ENCODE measurements at regions not wholly inside any gene's neighbourhood (a gene's known extent, or its start where the extent isn't known, plus 50 kb on each side); places are given as distances from the start of the nearest gene placed in this dataset.

- peaks cover 2 to 7% of the 10 kb centered on the region in 2 donors for H3K9me3 Mint-ChIP-seq
- no peak overlapping the region for H3K4me3 Mint-ChIP-seq
- peaks cover 5% of the 10 kb centered on the region for H3K27me3 Mint-ChIP-seq (ENCODE audit: low read depth)
- peaks cover 23% of the 10 kb centered on the region for H3K4me1 Mint-ChIP-seq (ENCODE audit: low read depth)
- ATAC-seq (replicated peaks in 1 of 2) (no peak), DNase-seq (no peak)
- peaks cover 5 to 6% of the 10 kb centered on the region in 2 donors for H3K36me3 Mint-ChIP-seq (ENCODE audit: insufficient read depth in 2 of 2)
- H3K27ac Mint-ChIP-seq, result no peak overlapping the region
Observed at GRCh38 chr10:4130685-4131084, 345.7 kb upstream of the KLF6 start.

- H3K27ac Mint-ChIP-seq, result no peak overlapping the region
Observed at GRCh38 chr10:4129866-4130477, 345.0 kb upstream of the KLF6 start.

GRCh38 chr10:4127518-4128315 lies 342.7 kb upstream of the KLF6 start:
- ATAC-seq (replicated peaks in 1 of 2) (peak; percentile 14 to 54), DNase-seq (peak in 1 of 2 donors; percentile 31)
- no peak overlapping the region for H3K27ac Mint-ChIP-seq
- peaks cover 5% of the 10 kb centered on the region for H3K27me3 Mint-ChIP-seq (ENCODE audit: low read depth)
- H3K9me3 Mint-ChIP-seq, result peaks cover 6 to 9% of the 10 kb centered on the region in 2 donors
- H3K36me3 Mint-ChIP-seq (ENCODE audit: insufficient read depth in 2 of 2), result peaks cover 9 to 10% of the 10 kb centered on the region in 2 donors
- no peak overlapping the region for H3K4me3 Mint-ChIP-seq
- H3K4me1 Mint-ChIP-seq (ENCODE audit: low read depth), result peaks cover 11% of the 10 kb centered on the region

More at GRCh38 chr10:4129866-4130477, 345.0 kb upstream of the KLF6 start:
- H3K27me3 Mint-ChIP-seq (ENCODE audit: low read depth), result peaks cover 5% of the 10 kb centered on the region
- no peak for DNase-seq
- ATAC-seq (replicated peaks in 1 of 2), result no peak
- peaks cover 6 to 7% of the 10 kb centered on the region in 2 donors for H3K36me3 Mint-ChIP-seq (ENCODE audit: insufficient read depth in 2 of 2)
- H3K9me3 Mint-ChIP-seq, result peaks cover 3 to 9% of the 10 kb centered on the region in 2 donors
- no peak overlapping the region for H3K4me3 Mint-ChIP-seq
- peaks cover 16% of the 10 kb centered on the region for H3K4me1 Mint-ChIP-seq (ENCODE audit: low read depth)

- ATAC-seq (replicated peaks in 1 of 2) (no peak), DNase-seq (no peak)
- Mint-ChIP-seq H3K4me3 (no peak overlapping the region), H3K4me1 (ENCODE audit: low read depth) (peaks cover 20% of the 10 kb centered on the region), H3K36me3 (ENCODE audit: insufficient read depth in 2 of 2) (peaks cover 9 to 10% of the 10 kb centered on the region in 2 donors), H3K27me3 (ENCODE audit: low read depth) (peaks cover 5% of the 10 kb centered on the region), H3K27ac (no peak overlapping the region), H3K9me3 (peaks cover 6 to 9% of the 10 kb centered on the region in 2 donors)
Observed at GRCh38 chr10:4125776-4126175, 340.8 kb upstream of the KLF6 start.

- peaks cover 6 to 11% of the 10 kb centered on the region in 2 donors for H3K9me3 Mint-ChIP-seq
- peak overlapping the region; percentile 63 to 71 for H3K4me3 Mint-ChIP-seq
- H3K27ac Mint-ChIP-seq, result no peak overlapping the region
- DNase-seq (no peak), ATAC-seq (replicated peaks in 1 of 2) (peak; percentile 18 to 62)
- peaks cover 9% of the 10 kb centered on the region for H3K4me1 Mint-ChIP-seq (ENCODE audit: low read depth)
- H3K27me3 Mint-ChIP-seq (ENCODE audit: low read depth), result peaks cover 12% of the 10 kb centered on the region
- peaks cover 11 to 12% of the 10 kb centered on the region in 2 donors for H3K36me3 Mint-ChIP-seq (ENCODE audit: insufficient read depth in 2 of 2)
Observed at GRCh38 chr10:4121502-4122380, 336.7 kb upstream of the KLF6 start.

- H3K27me3 Mint-ChIP-seq (ENCODE audit: low read depth), result peaks cover 14% of the 10 kb centered on the region
- no peak for DNase-seq
- H3K4me1 Mint-ChIP-seq (ENCODE audit: low read depth), result peaks cover 9% of the 10 kb centered on the region
- peak in 1 of 2 donors; percentile 51 for ATAC-seq (replicated peaks in 1 of 2)
- no peak overlapping the region for H3K27ac Mint-ChIP-seq
- H3K36me3 Mint-ChIP-seq (ENCODE audit: insufficient read depth in 2 of 2), result peaks cover 9% of the 10 kb centered on the region in 2 donors
- H3K9me3 Mint-ChIP-seq, result peaks cover 4 to 9% of the 10 kb centered on the region in 2 donors
- H3K4me3 Mint-ChIP-seq, result no peak overlapping the region
Observed at GRCh38 chr10:4120096-4120853, 335.3 kb upstream of the KLF6 start.

- no peak for ATAC-seq (replicated peaks in 1 of 2)
- Mint-ChIP-seq H3K27ac (no peak overlapping the region), H3K27me3 (ENCODE audit: low read depth) (peaks cover 14% of the 10 kb centered on the region), H3K4me1 (ENCODE audit: low read depth) (peaks cover 9% of the 10 kb centered on the region), H3K4me3 (no peak overlapping the region), H3K9me3 (peaks cover 7 to 9% of the 10 kb centered on the region in 2 donors), H3K36me3 (ENCODE audit: insufficient read depth in 2 of 2) (peaks cover 4 to 9% of the 10 kb centered on the region in 2 donors)
- no peak for DNase-seq
Observed at GRCh38 chr10:4119107-4119506, 334.1 kb upstream of the KLF6 start.

GRCh38 chr10:4117604-4118003 lies 332.6 kb upstream of the KLF6 start:
- H3K4me1 Mint-ChIP-seq (ENCODE audit: low read depth), result peaks cover 9% of the 10 kb centered on the region
- peaks cover 14% of the 10 kb centered on the region for H3K27me3 Mint-ChIP-seq (ENCODE audit: low read depth)
- H3K36me3 Mint-ChIP-seq (ENCODE audit: insufficient read depth in 2 of 2), result peaks cover 4 to 9% of the 10 kb centered on the region in 2 donors
- no peak overlapping the region for H3K27ac Mint-ChIP-seq
- no peak overlapping the region for H3K4me3 Mint-ChIP-seq
- DNase-seq (no peak), ATAC-seq (replicated peaks in 1 of 2) (no peak)
- H3K9me3 Mint-ChIP-seq, result peaks cover 7 to 9% of the 10 kb centered on the region in 2 donors

- H3K4me3 Mint-ChIP-seq, result no peak overlapping the region
- H3K36me3 Mint-ChIP-seq (ENCODE audit: insufficient read depth in 2 of 2), result peaks cover 3 to 9% of the 10 kb centered on the region in 2 donors
- H3K4me1 Mint-ChIP-seq (ENCODE audit: low read depth), result no peaks in the 10 kb centered on the region
- H3K9me3 Mint-ChIP-seq, result peaks cover 5 to 7% of the 10 kb centered on the region in 2 donors
- DNase-seq (no peak), ATAC-seq (replicated peaks in 1 of 2) (no peak)
- H3K27me3 Mint-ChIP-seq (ENCODE audit: low read depth), result peaks cover under 1% of the 10 kb centered on the region
- H3K27ac Mint-ChIP-seq, result no peak overlapping the region
Observed at GRCh38 chr10:4111643-4112042, 326.6 kb upstream of the KLF6 start.

- Mint-ChIP-seq H3K4me3 (no peak overlapping the region), H3K27ac (no peak overlapping the region), H3K4me1 (ENCODE audit: low read depth) (no peaks in the 10 kb centered on the region), H3K36me3 (ENCODE audit: insufficient read depth in 2 of 2) (peaks cover 0 to 2% of the 10 kb centered on the region in 2 donors), H3K27me3 (ENCODE audit: low read depth) (no peaks in the 10 kb centered on the region), H3K9me3 (peaks cover 0 to 2% of the 10 kb centered on the region in 2 donors)
- ATAC-seq (replicated peaks in 1 of 2) (no peak), DNase-seq (no peak)
Observed at GRCh38 chr10:4109469-4109868, 324.5 kb upstream of the KLF6 start.

GRCh38 chr10:4108693-4109092 lies 323.7 kb upstream of the KLF6 start:
- no peak overlapping the region for H3K4me3 Mint-ChIP-seq
- peaks cover 0 to 2% of the 10 kb centered on the region in 2 donors for H3K9me3 Mint-ChIP-seq
- H3K36me3 Mint-ChIP-seq (ENCODE audit: insufficient read depth in 2 of 2), result peaks cover 0 to 2% of the 10 kb centered on the region in 2 donors
- H3K27me3 Mint-ChIP-seq (ENCODE audit: low read depth), result no peaks in the 10 kb centered on the region
- ATAC-seq (replicated peaks in 1 of 2) (no peak), DNase-seq (no peak)
- no peak overlapping the region for H3K27ac Mint-ChIP-seq
- H3K4me1 Mint-ChIP-seq (ENCODE audit: low read depth), result peaks cover 4% of the 10 kb centered on the region

- ATAC-seq (replicated peaks in 1 of 2), result no peak
- H3K27ac Mint-ChIP-seq, result no peak overlapping the region
- DNase-seq, result no peak
- peaks cover 0 to 2% of the 10 kb centered on the region in 2 donors for H3K9me3 Mint-ChIP-seq
- peaks cover 13% of the 10 kb centered on the region for H3K4me1 Mint-ChIP-seq (ENCODE audit: low read depth)
- no peak overlapping the region for H3K4me3 Mint-ChIP-seq
- H3K27me3 Mint-ChIP-seq (ENCODE audit: low read depth), result no peaks in the 10 kb centered on the region
- H3K36me3 Mint-ChIP-seq (ENCODE audit: insufficient read depth in 2 of 2), result peaks cover 0 to 2% of the 10 kb centered on the region in 2 donors
Observed at GRCh38 chr10:4107285-4107851, 322.4 kb upstream of the KLF6 start.
